ENCODE measurements at regions not wholly inside any gene's neighbourhood (a gene's known extent, or its start where the extent isn't known, plus 50 kb on each side); places are given as distances from the start of the nearest gene placed in this dataset.

DNA sequence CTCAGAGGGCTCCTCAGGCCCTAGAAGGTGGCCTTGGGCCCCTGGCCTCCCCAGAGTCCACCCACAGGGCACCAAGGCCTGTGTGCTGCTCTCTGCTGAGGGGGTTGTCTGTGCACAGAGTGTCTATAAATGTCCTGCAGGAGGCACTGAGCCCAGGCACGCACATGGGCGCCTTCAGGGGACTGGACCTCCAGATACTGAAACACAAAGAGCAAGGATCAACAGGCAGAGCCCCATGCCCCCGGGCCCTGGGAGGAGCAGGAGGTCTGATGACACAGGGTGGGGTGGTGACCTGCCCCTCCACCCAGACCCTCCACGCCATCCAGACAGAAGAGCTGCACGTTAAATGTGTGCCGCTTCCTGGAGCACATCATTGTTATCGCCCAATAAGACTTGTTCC, 64.6 kb upstream of the SIMC1 start:
- H2AK5ac ChIP-seq (ENCODE audit: low read depth, low read length): peak overlapping the region; percentile 82
- no peak overlapping the region for H3K4ac ChIP-seq (ENCODE audit: low read length)
- H3K9me3 ChIP-seq (replicated peaks in 1 of 2; ENCODE audit: control insufficient read depth in 2 of 2, insufficient read depth in 1 of 2, low read depth in 1 of 2, low read length in 2 of 2): peaks cover 0 to 8% of the 10 kb centered on the region in 2 donors
- no peak for DNase-seq (ENCODE audit: low spot score)
- no peak overlapping the region for H3K4me2 ChIP-seq (ENCODE audit: insufficient read depth, low read length, poor library complexity, severe bottlenecking)
- H3K18ac ChIP-seq (ENCODE audit: low read length): peak overlapping the region; percentile 76
- H2BK5ac ChIP-seq (ENCODE audit: low read length): peak overlapping the region; percentile 84
- peak overlapping the region; percentile 31 for H3K14ac ChIP-seq (ENCODE audit: low read length)
- no peak overlapping the region for H4K8ac ChIP-seq (ENCODE audit: low read depth, low read length)
- H4K91ac ChIP-seq (ENCODE audit: low read depth, low read length, poor library complexity): no peak overlapping the region
- H3K4me1 ChIP-seq (ENCODE audit: control insufficient read depth in 2 of 2, insufficient read depth in 1 of 2, low read depth in 1 of 2, low read length in 2 of 2): peaks cover 0 to 7% of the 10 kb centered on the region in 2 donors
- H2AFZ ChIP-seq (ENCODE audit: low read length): no peak overlapping the region
- H3K36me3 ChIP-seq (replicated peaks in 1 of 2; ENCODE audit: control insufficient read depth in 2 of 2, insufficient read depth in 2 of 2, low read length in 2 of 2): no peaks in the 10 kb centered on the region
- no peak overlapping the region for H3K27ac ChIP-seq (replicated peaks; ENCODE audit: low read length)
- H3K23ac ChIP-seq (ENCODE audit: low read depth, low read length, poor library complexity): no peak overlapping the region
- H2BK15ac ChIP-seq (ENCODE audit: low read length): peak overlapping the region; percentile 22
- H3K27me3 ChIP-seq (ENCODE audit: control insufficient read depth in 3 of 3, insufficient read depth in 3 of 3, low read depth in 1 of 3, low read length in 3 of 3): peaks cover 0 to 32% (median 1%) of the 10 kb centered on the region in 3 experiments
- no peak overlapping the region for H2BK12ac ChIP-seq (ENCODE audit: low read length)
- no peak overlapping the region for H2BK120ac ChIP-seq (ENCODE audit: low read depth, low read length)
- H3K79me1 ChIP-seq (ENCODE audit: low read depth, low read length): no peaks in the 10 kb centered on the region
- H3K9ac ChIP-seq (ENCODE audit: low read depth, low read length, poor library complexity): no peak overlapping the region
- no peak overlapping the region for H3K4me3 ChIP-seq (ENCODE audit: low read length in 2 of 2)
- no CpG with 5 or more reads among the region's 7 CpGs for WGBS, 2 donors (ENCODE audit: extremely low coverage in 2 of 2, insufficient read length in 2 of 2, insufficient replicate concordance in 1 of 2)

DNA sequence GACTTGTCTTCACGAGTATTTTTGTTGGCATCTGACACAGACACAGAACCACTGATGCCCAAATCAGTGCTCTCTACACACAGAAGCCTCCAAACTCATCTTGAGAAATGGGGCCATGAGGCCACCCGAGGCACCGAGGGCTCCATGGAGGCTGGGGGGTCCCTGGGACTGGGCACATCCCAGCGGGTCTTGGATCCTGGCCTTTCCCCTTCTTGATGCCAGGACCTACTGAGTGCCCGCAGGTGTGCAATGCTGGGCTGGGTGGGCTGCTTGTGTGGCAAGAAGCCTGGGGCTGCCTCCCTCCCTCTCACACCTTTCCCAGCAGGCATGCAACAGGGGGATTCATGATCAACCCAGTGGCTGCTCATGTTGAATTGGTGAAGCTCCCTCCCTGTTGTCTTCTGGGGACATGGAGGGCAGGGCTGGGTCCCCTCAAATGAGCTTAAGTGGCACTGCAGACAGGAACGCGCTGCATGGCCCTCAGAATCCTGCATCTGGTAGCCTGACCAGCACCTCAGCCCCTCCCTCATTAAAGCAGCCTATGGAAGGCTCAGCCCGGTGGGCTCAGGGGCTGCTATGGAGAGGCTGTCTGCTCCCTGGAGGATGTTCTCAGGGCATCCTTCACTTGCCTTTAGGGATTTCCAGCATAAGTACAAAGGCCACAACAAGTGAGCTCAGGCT, 63.7 kb upstream of the SIMC1 start:
- Histone ChIP-seq H2BK12ac (ENCODE audit: low read length) (no peak overlapping the region), H3K9ac (ENCODE audit: low read depth, low read length, poor library complexity) (no peak overlapping the region), H3K79me1 (ENCODE audit: low read depth, low read length) (no peaks in the 10 kb centered on the region)

DNA sequence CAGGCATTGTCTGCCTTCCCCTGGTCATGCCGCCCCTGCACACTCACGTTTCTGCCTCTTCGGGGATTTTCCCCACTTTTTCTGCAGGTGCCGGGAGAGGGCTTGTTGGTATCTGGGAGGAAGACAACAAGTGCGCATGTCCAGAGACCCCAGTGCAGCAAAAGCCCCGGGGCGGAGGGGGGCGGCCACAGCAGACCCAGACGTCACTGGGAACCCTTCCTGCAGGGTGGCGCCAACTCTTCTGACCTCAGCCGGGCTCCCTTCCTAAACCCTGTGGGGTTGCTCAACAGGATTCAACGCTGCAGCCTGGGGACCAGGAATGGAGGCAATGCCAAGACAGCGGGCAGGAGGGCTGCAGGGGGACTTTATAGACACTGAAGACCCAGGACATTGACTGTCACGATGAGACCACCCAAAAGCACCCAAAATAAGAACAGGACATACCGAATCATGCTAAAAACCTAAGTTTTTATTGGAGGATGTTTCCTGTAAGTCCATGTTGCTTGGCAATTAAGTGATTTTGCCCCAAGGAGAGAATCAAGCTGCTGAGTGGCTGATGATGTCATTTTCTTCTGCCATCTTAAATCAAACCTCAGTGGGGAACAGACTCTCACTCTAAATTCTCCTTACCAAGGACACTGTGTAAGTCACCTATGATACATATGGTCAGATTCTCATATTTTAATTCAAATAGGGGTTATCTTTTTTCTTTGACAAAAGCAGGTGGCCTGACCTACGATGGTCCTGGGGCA, 62.9 kb upstream of the SIMC1 start:
- no peak overlapping the region for H2AFZ ChIP-seq (ENCODE audit: low read length)
- H3K79me1 ChIP-seq (ENCODE audit: low read depth, low read length): no peaks in the 10 kb centered on the region
- no peak overlapping the region for H2BK120ac ChIP-seq (ENCODE audit: low read depth, low read length)
- no peak overlapping the region for H3K4ac ChIP-seq (ENCODE audit: low read length)
- no peak overlapping the region for H4K8ac ChIP-seq (ENCODE audit: low read depth, low read length)
- peaks cover 0 to 5% of the 10 kb centered on the region in 2 donors for H3K4me1 ChIP-seq (ENCODE audit: control insufficient read depth in 2 of 2, insufficient read depth in 1 of 2, low read depth in 1 of 2, low read length in 2 of 2)
- no peak overlapping the region for H3K4me3 ChIP-seq (ENCODE audit: low read length in 2 of 2)
- no CpG with 5 or more reads among the region's 16 CpGs for WGBS, 2 donors (ENCODE audit: extremely low coverage in 2 of 2, insufficient read length in 2 of 2, insufficient replicate concordance in 1 of 2)
- no peak overlapping the region for H2BK12ac ChIP-seq (ENCODE audit: low read length)
- no peak overlapping the region for H3K4me2 ChIP-seq (ENCODE audit: insufficient read depth, low read length, poor library complexity, severe bottlenecking)
- H2BK5ac ChIP-seq (ENCODE audit: low read length): no peak overlapping the region
- no peak overlapping the region for H2AK5ac ChIP-seq (ENCODE audit: low read depth, low read length)
- H3K9ac ChIP-seq (ENCODE audit: low read depth, low read length, poor library complexity): no peak overlapping the region
- DNase-seq (ENCODE audit: low spot score): no peak
- H3K14ac ChIP-seq (ENCODE audit: low read length): no peak overlapping the region
- no peak overlapping the region for H2BK15ac ChIP-seq (ENCODE audit: low read length)
- H4K91ac ChIP-seq (ENCODE audit: low read depth, low read length, poor library complexity): no peak overlapping the region
- H3K9me3 ChIP-seq (replicated peaks in 1 of 2; ENCODE audit: control insufficient read depth in 2 of 2, insufficient read depth in 1 of 2, low read depth in 1 of 2, low read length in 2 of 2): peaks cover 0 to 10% of the 10 kb centered on the region in 2 donors
- no peak overlapping the region for H3K23ac ChIP-seq (ENCODE audit: low read depth, low read length, poor library complexity)
- H3K27ac ChIP-seq (replicated peaks; ENCODE audit: low read length): no peak overlapping the region
- no peak overlapping the region for H3K18ac ChIP-seq (ENCODE audit: low read length)
- H3K27me3 ChIP-seq (ENCODE audit: control insufficient read depth in 3 of 3, insufficient read depth in 3 of 3, low read depth in 1 of 3, low read length in 3 of 3): peaks cover 0 to 32% (median 1%) of the 10 kb centered on the region in 3 experiments
- H3K36me3 ChIP-seq (replicated peaks in 1 of 2; ENCODE audit: control insufficient read depth in 2 of 2, insufficient read depth in 2 of 2, low read length in 2 of 2): no peaks in the 10 kb centered on the region

More for the DNA sequence above, 63.7 kb upstream of the SIMC1 start:
- Histone ChIP-seq H2BK120ac (ENCODE audit: low read depth, low read length) (no peak overlapping the region), H2BK5ac (ENCODE audit: low read length) (no peak overlapping the region), H3K4me2 (ENCODE audit: insufficient read depth, low read length, poor library complexity, severe bottlenecking) (no peak overlapping the region), H2AK5ac (ENCODE audit: low read depth, low read length) (no peak overlapping the region), H3K14ac (ENCODE audit: low read length) (peak overlapping the region; percentile 47), H4K8ac (ENCODE audit: low read depth, low read length) (no peak overlapping the region), H3K9me3 (replicated peaks in 1 of 2; ENCODE audit: control insufficient read depth in 2 of 2, insufficient read depth in 1 of 2, low read depth in 1 of 2, low read length in 2 of 2) (peaks cover 0 to 10% of the 10 kb centered on the region in 2 donors), H3K27ac (replicated peaks; ENCODE audit: low read length) (no peak overlapping the region), H3K4me3 (ENCODE audit: low read length in 2 of 2) (no peak overlapping the region), H3K4me1 (ENCODE audit: control insufficient read depth in 2 of 2, insufficient read depth in 1 of 2, low read depth in 1 of 2, low read length in 2 of 2) (peaks cover 0 to 7% of the 10 kb centered on the region in 2 donors), H3K27me3 (ENCODE audit: control insufficient read depth in 3 of 3, insufficient read depth in 3 of 3, low read depth in 1 of 3, low read length in 3 of 3) (peaks cover 0 to 32% (median 1%) of the 10 kb centered on the region in 3 experiments), H2BK15ac (ENCODE audit: low read length) (no peak overlapping the region), H2AFZ (ENCODE audit: low read length) (no peak overlapping the region), H4K91ac (ENCODE audit: low read depth, low read length, poor library complexity) (no peak overlapping the region), H3K18ac (ENCODE audit: low read length) (peak overlapping the region; percentile 35), H3K36me3 (replicated peaks in 1 of 2; ENCODE audit: control insufficient read depth in 2 of 2, insufficient read depth in 2 of 2, low read length in 2 of 2) (no peaks in the 10 kb centered on the region), H3K23ac (ENCODE audit: low read depth, low read length, poor library complexity) (no peak overlapping the region), H3K4ac (ENCODE audit: low read length) (no peak overlapping the region)
- no CpG with 5 or more reads among the region's 8 CpGs for WGBS, 2 donors (ENCODE audit: extremely low coverage in 2 of 2, insufficient read length in 2 of 2, insufficient replicate concordance in 1 of 2)
- DNase-seq (ENCODE audit: low spot score): no peak

DNA sequence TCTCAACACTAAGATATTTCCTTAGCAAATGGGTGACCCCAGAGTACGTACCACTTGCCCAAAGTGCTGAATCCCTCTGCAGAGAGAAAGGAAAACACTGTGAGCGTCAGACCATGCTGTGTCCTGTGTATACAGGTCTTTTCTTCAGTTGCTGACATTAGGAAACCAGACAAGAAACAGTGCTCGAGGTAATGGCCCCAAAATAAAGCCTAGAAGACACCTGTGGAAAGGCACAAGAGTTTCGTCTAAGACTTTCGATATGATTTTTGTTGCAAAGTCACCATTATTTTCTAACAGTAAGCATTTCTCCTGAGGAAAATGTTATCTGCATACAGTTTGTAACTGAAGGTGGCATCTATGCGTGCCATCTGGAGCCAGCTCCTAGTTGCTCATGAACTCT, 62.0 kb upstream of the SIMC1 start:
- H3K4ac ChIP-seq (ENCODE audit: low read length): no peak overlapping the region

More for the DNA sequence above, 62.0 kb upstream of the SIMC1 start:
- Histone ChIP-seq H3K23ac (ENCODE audit: low read depth, low read length, poor library complexity) (no peak overlapping the region), H2BK15ac (ENCODE audit: low read length) (no peak overlapping the region), H2AFZ (ENCODE audit: low read length) (no peak overlapping the region), H2BK120ac (ENCODE audit: low read depth, low read length) (no peak overlapping the region), H3K27me3 (ENCODE audit: control insufficient read depth in 3 of 3, insufficient read depth in 3 of 3, low read depth in 1 of 3, low read length in 3 of 3) (peaks cover 0 to 30% (median 1%) of the 10 kb centered on the region in 3 experiments), H3K4me3 (ENCODE audit: low read length in 2 of 2) (no peak overlapping the region), H3K27ac (replicated peaks; ENCODE audit: low read length) (no peak overlapping the region), H4K8ac (ENCODE audit: low read depth, low read length) (no peak overlapping the region), H2BK5ac (ENCODE audit: low read length) (no peak overlapping the region), H3K79me1 (ENCODE audit: low read depth, low read length) (no peaks in the 10 kb centered on the region), H3K9me3 (replicated peaks in 1 of 2; ENCODE audit: control insufficient read depth in 2 of 2, insufficient read depth in 1 of 2, low read depth in 1 of 2, low read length in 2 of 2) (peaks cover 0 to 10% of the 10 kb centered on the region in 2 donors), H2BK12ac (ENCODE audit: low read length) (no peak overlapping the region), H3K18ac (ENCODE audit: low read length) (no peak overlapping the region), H3K9ac (ENCODE audit: low read depth, low read length, poor library complexity) (no peak overlapping the region), H2AK5ac (ENCODE audit: low read depth, low read length) (no peak overlapping the region), H3K4me1 (ENCODE audit: control insufficient read depth in 2 of 2, insufficient read depth in 1 of 2, low read depth in 1 of 2, low read length in 2 of 2) (no peaks in the 10 kb centered on the region), H3K14ac (ENCODE audit: low read length) (no peak overlapping the region), H4K91ac (ENCODE audit: low read depth, low read length, poor library complexity) (no peak overlapping the region), H3K4me2 (ENCODE audit: insufficient read depth, low read length, poor library complexity, severe bottlenecking) (no peak overlapping the region), H3K36me3 (replicated peaks in 1 of 2; ENCODE audit: control insufficient read depth in 2 of 2, insufficient read depth in 2 of 2, low read length in 2 of 2) (no peaks in the 10 kb centered on the region)
- no peak for DNase-seq (ENCODE audit: low spot score)
- WGBS, 2 donors (ENCODE audit: extremely low coverage in 2 of 2, insufficient read length in 2 of 2, insufficient replicate concordance in 1 of 2): no CpG with 5 or more reads among the region's 6 CpGs

Measured in neuronal stem cell (in vitro differentiated cells).